Lung (tissue), 11 donors: ENCODE measurements at regions not wholly inside any gene's neighbourhood (a gene's known extent, or its start where the extent isn't known, plus 50 kb on each side); places are given as distances from the start of the nearest gene placed in this dataset.

Source experiments
- ATAC-seq: fragments of 200-7000 bp; cut with Tn5 transposase; one replicate; pipeline ENCODE4 v1.9.1; 2020; ENCODE audit warnings: moderate number of reproducible peaks; ENCODE audit not compliant: insufficient read depth, low FRiP score
- DNase-seq, 3 donors: peaks; one replicate each; pipeline ENCODE4 v3.0.0-alpha.2; 2013 to 2017
- H3K27ac ChIP-seq, 2 donors: one replicate each; pipeline ENCODE4 v1.5.1; 2013; ENCODE audit warnings: mild to moderate bottlenecking in 2 of 2, moderate library complexity in 2 of 2, control low read depth in 1 of 2, inconsistent platforms in 1 of 2, low read depth in 1 of 2, low read length in 1 of 2
- H3K27me3 ChIP-seq, 3 donors: one replicate each; pipeline ENCODE4 v1.5.1; 2013; ENCODE audit warnings: low read length in 2 of 3; ENCODE audit not compliant: control insufficient read depth in 3 of 3, insufficient read depth in 3 of 3
- H3K36me3 ChIP-seq, 4 donors: one replicate each; pipeline ENCODE4 v1.5.1; 2013; ENCODE audit warnings: low read length in 4 of 4, mild to moderate bottlenecking in 1 of 4, moderate library complexity in 1 of 4; ENCODE audit not compliant: control insufficient read depth in 4 of 4, insufficient read depth in 4 of 4
- H3K4me1 ChIP-seq, 5 donors: one replicate each; pipeline ENCODE4 v1.5.1; 2013; ENCODE audit warnings: low read length in 5 of 5, mild to moderate bottlenecking in 2 of 5, moderate library complexity in 1 of 5; ENCODE audit not compliant: control insufficient read depth in 5 of 5, insufficient read depth in 5 of 5
- H3K4me3 ChIP-seq: one replicate; pipeline ENCODE4 v1.5.1; 2013; ENCODE audit warnings: mild to moderate bottlenecking, control low read depth, moderate library complexity
- H3K9ac ChIP-seq, 2 donors: one replicate each; pipeline ENCODE4 v1.5.1; 2013; ENCODE audit warnings: low read length in 2 of 2, control low read depth in 1 of 2; ENCODE audit not compliant: insufficient read depth in 1 of 2
- H3K9me3 ChIP-seq, 4 donors: one replicate each; pipeline ENCODE4 v1.5.1; 2013; ENCODE audit warnings: low read length in 3 of 4, mild to moderate bottlenecking in 1 of 4, moderate library complexity in 1 of 4; ENCODE audit not compliant: control insufficient read depth in 4 of 4, insufficient read depth in 3 of 4
- CTCF ChIP-seq: IDR thresholded peaks from 2 replicates; pipeline ENCODE4 v1.5.1; 2012; ENCODE audit warnings: mild to moderate bottlenecking; ENCODE audit errors: control extremely low read depth, extremely low read depth
- WGBS, 2 donors: extraction: QIAGEN DNeasy Blood & Tissue Kit; methylation state at CpG; one replicate each; pipeline ENCODE4 v1.1.7; 2013; 5-methylcytosine and 5-hydroxymethylcytosine counted together
- donor health status: control.
- donor health status: control.
- donor health status: Bipolar disorder and iron deficiency.
- donor health status: healthy.
- donor health status: DM: yes; HTN: yes; CAD: no.

- no peaks in the 10 kb centered on the region for H3K36me3 ChIP-seq
- H3K9me3 ChIP-seq, result peaks cover 0 to 3% (median 0%) of the 10 kb centered on the region in 4 donors
- no peak overlapping the region for H3K4me3 ChIP-seq
- no peak overlapping the region for H3K9ac ChIP-seq
- TF ChIP-seq CTCF, result no peak
- H3K27me3 ChIP-seq, result no peaks in the 10 kb centered on the region
- no peak overlapping the region for H3K27ac ChIP-seq
- no peak for DNase-seq
- H3K4me1 ChIP-seq, result peaks cover 0 to 7% (median 0%) of the 10 kb centered on the region in 5 donors
- no peak for ATAC-seq
Measured at GRCh38 chr18:54052259-54052658, 172.2 kb downstream of the MBD2 start.

DNA sequence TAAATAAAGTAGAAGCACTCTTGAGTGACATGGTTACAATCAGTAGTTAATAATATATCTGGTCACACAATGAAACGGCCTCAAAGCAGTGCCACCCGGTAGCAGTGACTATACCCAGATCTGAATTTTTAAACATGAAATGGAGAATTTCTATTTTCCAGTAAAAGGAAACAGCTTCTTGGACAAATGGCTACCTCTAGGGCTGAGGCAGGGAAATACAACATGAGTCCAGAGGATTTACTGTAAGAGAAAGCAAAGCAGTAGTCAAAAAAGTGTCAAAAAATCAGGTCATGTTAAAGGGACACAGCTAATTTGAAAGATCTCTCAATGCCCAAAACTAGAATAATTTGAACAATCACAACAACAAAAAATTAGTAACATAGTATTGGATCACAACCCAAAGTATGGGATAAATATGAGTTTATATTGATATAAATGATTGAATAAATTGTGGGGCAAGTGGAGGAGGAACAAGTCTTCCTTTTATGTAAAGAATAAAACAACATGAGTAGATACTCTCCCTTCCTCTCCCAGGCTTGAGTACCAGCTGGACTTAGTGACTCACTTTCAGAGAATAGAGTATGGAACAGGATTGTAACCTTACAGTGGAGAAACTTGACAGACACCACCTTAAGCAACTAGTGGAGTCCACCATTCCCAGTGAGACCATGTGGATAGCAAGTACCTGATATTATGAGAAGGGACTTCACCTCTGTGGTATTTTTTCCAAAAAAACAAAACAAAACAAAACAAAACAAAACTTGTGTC is 180.8 kb downstream of the MBD2 start:
- H3K27me3 ChIP-seq, result no peaks in the 10 kb centered on the region
- ATAC-seq (no peak), DNase-seq (no peak)
- no peak overlapping the region for H3K27ac ChIP-seq
- no peak for TF ChIP-seq CTCF
- 70 to 90% methylated on average over 2 of the region's 2 CpGs for WGBS, 2 donors
- H3K4me1 ChIP-seq, result peaks cover 0 to 3% (median 0%) of the 10 kb centered on the region in 5 donors
- H3K9me3 ChIP-seq, result peaks cover 0 to 2% (median 0%) of the 10 kb centered on the region in 4 donors
- no peak overlapping the region for H3K9ac ChIP-seq
- no peak overlapping the region for H3K4me3 ChIP-seq
- H3K36me3 ChIP-seq, result no peaks in the 10 kb centered on the region

- H3K4me1 ChIP-seq, result peaks cover 0 to 7% (median 0%) of the 10 kb centered on the region in 5 donors
- H3K36me3 ChIP-seq, result no peaks in the 10 kb centered on the region
- no peak for ATAC-seq
- DNase-seq, result no peak
- no peak overlapping the region for H3K9ac ChIP-seq
- no peaks in the 10 kb centered on the region for H3K9me3 ChIP-seq
- no peak overlapping the region for H3K4me3 ChIP-seq
- H3K27me3 ChIP-seq, result no peaks in the 10 kb centered on the region
- no peak overlapping the region for H3K27ac ChIP-seq
- no peak for TF ChIP-seq CTCF
Measured at GRCh38 chr18:54035927-54036326, 188.5 kb downstream of the MBD2 start.

- no peaks in the 10 kb centered on the region for H3K9me3 ChIP-seq
- H3K27ac ChIP-seq, result no peak overlapping the region
- H3K9ac ChIP-seq, result no peak overlapping the region
- peaks cover 0 to 12% (median 0%) of the 10 kb centered on the region in 5 donors for H3K4me1 ChIP-seq
- WGBS, 2 donors, result 89 to 96% methylated on average over 3 of the region's 3 CpGs
- TF ChIP-seq CTCF, result no peak
- no peaks in the 10 kb centered on the region for H3K36me3 ChIP-seq
- DNase-seq, result no peak
- ATAC-seq, result no peak
- H3K27me3 ChIP-seq, result no peaks in the 10 kb centered on the region
- H3K4me3 ChIP-seq, result no peak overlapping the region
Measured at GRCh38 chr18:54033052-54033451, 191.4 kb downstream of the MBD2 start.
